Osteocyte (in vitro differentiated cells): ENCODE measurements at regions not wholly inside any gene's neighbourhood (a gene's known extent, or its start where the extent isn't known, plus 50 kb on each side); places are given as distances from the start of the nearest gene placed in this dataset.

Experiments
- DNase-seq: peaks from one replicate; pipeline ENCODE4 v3.0.0; 2021; ENCODE audit warnings: mixed read lengths; ENCODE audit not compliant: unreplicated experiment; ENCODE audit errors: extremely low spot score
- H3K27ac Mint-ChIP-seq: one replicate; pipeline ENCODE4 v1.8.0; 2021; ENCODE audit warnings: mild to moderate bottlenecking, mixed read lengths; ENCODE audit not compliant: unreplicated experiment
- H3K27me3 Mint-ChIP-seq: one replicate; pipeline ENCODE4 v1.8.0; 2021; ENCODE audit warnings: mixed read lengths; ENCODE audit not compliant: unreplicated experiment
- H3K36me3 Mint-ChIP-seq: one replicate; pipeline ENCODE4 v1.8.0; 2021; ENCODE audit warnings: mixed read lengths; ENCODE audit not compliant: unreplicated experiment
- H3K4me1 Mint-ChIP-seq: one replicate; pipeline ENCODE4 v1.8.0; 2021; ENCODE audit warnings: mixed read lengths; ENCODE audit not compliant: unreplicated experiment
- H3K4me3 Mint-ChIP-seq: one replicate; pipeline ENCODE4 v1.8.0; 2021; ENCODE audit warnings: mild to moderate bottlenecking, moderate library complexity, mixed read lengths; ENCODE audit not compliant: unreplicated experiment
- H3K9me3 Mint-ChIP-seq: one replicate; pipeline ENCODE4 v1.8.0; 2021; ENCODE audit warnings: mixed read lengths; ENCODE audit not compliant: unreplicated experiment
- CTCF ChIP-seq: fragments of 200-600 bp; sonication (generic); IDR thresholded peaks from 2 replicates; pipeline ENCODE4 v1.5.0; 2021; ENCODE audit warnings: antibody characterized with exemption, mild to moderate bottlenecking, moderate library complexity

GRCh38 chr6:21955053-21955595, 341.7 kb downstream of the PRL start:
- H3K9me3 Mint-ChIP-seq = no peaks in the 10 kb centered on the region
- no peak for DNase-seq
- no peaks in the 10 kb centered on the region for H3K36me3 Mint-ChIP-seq
- no peaks in the 10 kb centered on the region for H3K27me3 Mint-ChIP-seq
- peaks cover 24% of the 10 kb centered on the region for H3K4me1 Mint-ChIP-seq
- H3K4me3 Mint-ChIP-seq = no peak overlapping the region
- TF ChIP-seq CTCF = no peak
- H3K27ac Mint-ChIP-seq = no peak overlapping the region

- TF ChIP-seq CTCF = no peak
- H3K4me3 Mint-ChIP-seq = no peak overlapping the region
- H3K9me3 Mint-ChIP-seq = no peaks in the 10 kb centered on the region
- no peak overlapping the region for H3K27ac Mint-ChIP-seq
- no peaks in the 10 kb centered on the region for H3K36me3 Mint-ChIP-seq
- H3K27me3 Mint-ChIP-seq = no peaks in the 10 kb centered on the region
- H3K4me1 Mint-ChIP-seq = peaks cover 18% of the 10 kb centered on the region
- DNase-seq = no peak
Measured at GRCh38 chr6:21955951-21956350, 340.9 kb downstream of the PRL start.

DNA sequence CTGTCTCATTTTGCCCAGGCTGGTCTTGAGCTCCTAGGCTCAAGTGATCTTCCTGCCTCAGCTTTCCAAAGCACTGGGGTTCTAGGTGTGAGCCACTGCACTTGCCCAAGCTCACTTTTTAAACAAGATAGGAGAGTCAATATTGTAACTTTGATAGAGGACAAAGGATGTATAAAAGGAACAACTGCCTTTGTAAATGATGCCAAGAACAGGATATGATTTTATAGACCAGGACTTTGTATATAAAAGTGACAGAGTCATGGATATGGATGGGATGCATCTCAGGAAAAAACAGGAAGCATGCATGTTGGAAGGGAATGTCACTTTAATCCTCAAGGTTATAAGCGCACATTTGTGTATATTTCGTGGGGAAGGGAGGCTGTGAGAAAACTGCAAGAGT, 338.4 kb downstream of the PRL start:
- Mint-ChIP-seq H3K4me1 (peaks cover 7% of the 10 kb centered on the region), H3K36me3 (no peaks in the 10 kb centered on the region), H3K4me3 (no peak overlapping the region), H3K9me3 (no peaks in the 10 kb centered on the region), H3K27me3 (no peaks in the 10 kb centered on the region), H3K27ac (no peak overlapping the region)
- TF ChIP-seq CTCF = no peak
- DNase-seq = no peak

- Mint-ChIP-seq H3K9me3 (no peaks in the 10 kb centered on the region), H3K36me3 (no peaks in the 10 kb centered on the region), H3K4me1 (no peaks in the 10 kb centered on the region), H3K27me3 (peaks cover 4% of the 10 kb centered on the region), H3K4me3 (no peak overlapping the region), H3K27ac (no peak overlapping the region)
- no peak for TF ChIP-seq CTCF
- DNase-seq = no peak
Measured at GRCh38 chr6:21961226-21961625, 335.6 kb downstream of the PRL start.

DNA sequence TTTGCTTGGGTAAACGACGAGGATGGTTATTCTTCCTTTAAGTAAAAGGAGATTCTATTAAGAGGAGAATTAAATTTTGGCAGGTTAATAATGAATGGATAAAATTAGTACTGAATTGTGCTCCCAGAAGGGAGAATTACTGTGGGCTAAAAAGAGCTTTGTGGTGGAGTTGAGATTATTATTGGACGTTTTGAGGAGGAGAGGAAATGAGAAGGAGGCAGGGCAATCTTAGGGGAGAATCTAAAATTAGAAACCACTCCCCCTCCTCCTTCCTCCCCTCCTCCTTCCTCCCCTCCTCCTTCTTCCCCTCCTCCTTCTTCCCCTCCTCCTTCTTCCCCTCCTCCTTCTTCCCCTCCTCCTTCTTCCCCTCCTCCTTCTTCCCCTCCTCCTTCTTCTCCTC, 331.8 kb downstream of the PRL start:
- H3K9me3 Mint-ChIP-seq = no peaks in the 10 kb centered on the region

More for the DNA sequence above, 331.8 kb downstream of the PRL start:
- Mint-ChIP-seq H3K27me3 (peaks cover 4% of the 10 kb centered on the region), H3K27ac (no peak overlapping the region), H3K4me3 (no peak overlapping the region), H3K36me3 (no peaks in the 10 kb centered on the region), H3K4me1 (no peaks in the 10 kb centered on the region)
- no peak for TF ChIP-seq CTCF
- no peak for DNase-seq
